GM23338 (cell line): ENCODE measurements at regions not wholly inside any gene's neighbourhood (a gene's known extent, or its start where the extent isn't known, plus 50 kb on each side); places are given as distances from the start of the nearest gene placed in this dataset.
A peak's percentile ranks its signal among the peaks of the same experiment; 100 is the strongest.

Experiments used
- ATAC-seq: fragments of 200-7000 bp; cut with Tn5 transposase; 3 replicates; pipeline ENCODE4 v1.9.1; 2020
- DNase-seq: peaks from one replicate; pipeline ENCODE4 v3.0.0-alpha.2; 2015; ENCODE audit warnings: low spot score
- H2AFZ ChIP-seq: fragments of 200-600 bp; sonication (generic); 2 replicates; pipeline ENCODE4 v1.8.0; 2016; ENCODE audit warnings: antibody characterized with exemption, mild to moderate bottlenecking, moderate library complexity
- H3F3A ChIP-seq: fragments of 200-600 bp; sonication (generic); replicated peaks from 2 replicates; pipeline ENCODE4 v1.8.0; 2017; ENCODE audit warnings: antibody characterized with exemption, mixed run types, low read depth
- H3K27ac ChIP-seq: fragments of 200-600 bp; sonication (generic); 2 replicates; pipeline ENCODE4 v1.6.1; 2016; ENCODE audit warnings: low read depth
- H3K27me3 ChIP-seq: fragments of 200-600 bp; sonication (generic); 2 replicates; pipeline ENCODE4 v1.8.0; 2016; ENCODE audit warnings: mild to moderate bottlenecking, mixed run types, moderate library complexity; ENCODE audit not compliant: insufficient read depth
- H3K36me3 ChIP-seq: fragments of 200-600 bp; sonication (generic); 2 replicates; pipeline ENCODE4 v1.8.0; 2016; ENCODE audit warnings: mild to moderate bottlenecking; ENCODE audit not compliant: insufficient read depth
- H3K4me1 ChIP-seq: fragments of 200-600 bp; sonication (generic); 2 replicates; pipeline ENCODE4 v1.8.0; 2016; ENCODE audit warnings: mild to moderate bottlenecking, moderate library complexity; ENCODE audit not compliant: insufficient read depth
- H3K4me2 ChIP-seq: fragments of 200-600 bp; sonication (generic); 2 replicates; pipeline ENCODE4 v1.7.1; 2017; ENCODE audit warnings: mixed run types
- H3K4me3 ChIP-seq: fragments of 200-600 bp; sonication (generic); 2 replicates; pipeline ENCODE4 v1.6.1; 2016; ENCODE audit warnings: mixed run types
- H3K79me2 ChIP-seq: fragments of 200-600 bp; sonication (generic); replicated peaks from 2 replicates; pipeline ENCODE4 v1.8.0; 2017; ENCODE audit warnings: mild to moderate bottlenecking; ENCODE audit not compliant: insufficient read depth
- H3K9me2 ChIP-seq: fragments of 200-600 bp; sonication (generic); 2 replicates; pipeline ENCODE4 v1.8.0; 2017; ENCODE audit not compliant: insufficient read depth
- H4K20me1 ChIP-seq: fragments of 200-600 bp; sonication (generic); replicated peaks from 2 replicates; pipeline ENCODE4 v1.8.0; 2017; ENCODE audit warnings: mild to moderate bottlenecking; ENCODE audit not compliant: insufficient read depth
- H3K27ac Mint-ChIP-seq: 2 replicates; pipeline ENCODE4 v1.8.0; 2020; ENCODE audit warnings: inconsistent platforms, mild to moderate bottlenecking, moderate library complexity, mixed read lengths
- H3K27me3 Mint-ChIP-seq: 3 replicates; pipeline ENCODE4 v1.8.0; 2022; ENCODE audit warnings: low read depth, mild to moderate bottlenecking, moderate library complexity, mixed read lengths, inconsistent platforms; ENCODE audit not compliant: insufficient read depth, poor library complexity
- H3K36me3 Mint-ChIP-seq: 3 replicates; pipeline ENCODE4 v1.8.0; 2021; ENCODE audit warnings: low read depth, mild to moderate bottlenecking, inconsistent platforms, moderate library complexity, mixed read lengths
- H3K4me1 Mint-ChIP-seq: 3 replicates; pipeline ENCODE4 v1.8.0; 2020; ENCODE audit warnings: mild to moderate bottlenecking, inconsistent platforms, mixed read lengths
- H3K4me3 Mint-ChIP-seq: 3 replicates; pipeline ENCODE4 v1.8.0; 2021; ENCODE audit warnings: moderate library complexity, mild to moderate bottlenecking, inconsistent platforms, mixed read lengths
- H3K9me3 Mint-ChIP-seq: 3 replicates; pipeline ENCODE4 v1.8.0; 2020; ENCODE audit warnings: moderate library complexity, mild to moderate bottlenecking, inconsistent platforms, mixed read lengths
- CREB1 ChIP-seq: fragments of 250-450 bp; sonication (Bioruptor Pico); IDR thresholded peaks from 2 replicates; pipeline ENCODE4 v1.5.0; 2020; ENCODE audit warnings: low read depth, mild to moderate bottlenecking, moderate library complexity
- CTCF ChIP-seq, 2 experiments: fragments of 200-600 bp in 1 of 2; sonication (generic) in 1 of 2; conservative IDR thresholded peaks; 2 replicates each; pipeline versions ENCODE4 v1.5.1 to v1.6.1; 2016 to 2017; ENCODE audit warnings: antibody characterized with exemption in 2 of 2, low read depth in 2 of 2, mild to moderate bottlenecking in 2 of 2, moderate library complexity in 1 of 2
- ETS1 ChIP-seq: IDR thresholded peaks from 2 replicates; pipeline ENCODE4 v1.6.1; 2016; ENCODE audit warnings: antibody characterized with exemption
- EZH2 ChIP-seq: fragments of 200-600 bp; sonication (generic); IDR thresholded peaks from one replicate; pipeline ENCODE4 v1.8.0; 2017; ENCODE audit warnings: antibody characterized with exemption, mild to moderate bottlenecking, low read depth; ENCODE audit not compliant: unreplicated experiment
- EZH2phosphoT487 ChIP-seq: fragments of 200-600 bp; sonication (generic); IDR thresholded peaks from one replicate; pipeline ENCODE4 v1.8.1; 2018; ENCODE audit warnings: antibody characterized with exemption; ENCODE audit not compliant: unreplicated experiment
- JUNB ChIP-seq: IDR thresholded peaks from one replicate; pipeline ENCODE4 v1.6.1; 2016; ENCODE audit warnings: antibody characterized with exemption; ENCODE audit not compliant: unreplicated experiment
- NANOG ChIP-seq: IDR thresholded peaks from 2 replicates; pipeline ENCODE4 v1.6.1; 2016; ENCODE audit warnings: antibody characterized with exemption, borderline replicate concordance
- POLR2AphosphoS5 ChIP-seq: IDR thresholded peaks from 2 replicates; pipeline ENCODE4 v1.6.1; 2016; ENCODE audit warnings: antibody characterized with exemption, low read depth
- REST ChIP-seq: IDR thresholded peaks from one replicate; pipeline ENCODE4 v1.6.1; 2018; ENCODE audit warnings: antibody characterized with exemption; ENCODE audit not compliant: unreplicated experiment
- STAT1 ChIP-seq: IDR thresholded peaks from one replicate; pipeline ENCODE4 v1.6.1; 2016; ENCODE audit warnings: antibody characterized with exemption; ENCODE audit not compliant: unreplicated experiment
- ZNF114 ChIP-seq: fragments of 250-450 bp; sonication (Bioruptor Pico); IDR thresholded peaks from 2 replicates; pipeline ENCODE4 v1.5.0; 2020; ENCODE audit warnings: mild to moderate bottlenecking, moderate library complexity
- ZNF331 ChIP-seq: fragments of 250-450 bp; sonication (Bioruptor Pico); IDR thresholded peaks from 2 replicates; pipeline ENCODE4 v1.5.0; 2020; ENCODE audit warnings: low read depth, mild to moderate bottlenecking, moderate library complexity
- ZNF462 ChIP-seq: fragments of 250-450 bp; sonication (Bioruptor Pico); IDR thresholded peaks from 2 replicates; pipeline ENCODE4 v1.5.0; 2020; ENCODE audit warnings: mild to moderate bottlenecking, moderate library complexity

GRCh38 chr15:77810130-77810571 lies 177.4 kb upstream of the LINGO1 start:
- no peak overlapping the region for H3K4me3 ChIP-seq
- H3K4me1 Mint-ChIP-seq, result peaks cover 19% of the 10 kb centered on the region
- no peak for DNase-seq
- no peak overlapping the region for H3K4me2 ChIP-seq
- no peaks in the 10 kb centered on the region for H4K20me1 ChIP-seq
- no peaks in the 10 kb centered on the region for H3F3A ChIP-seq
- TF ChIP-seq STAT1 (no peak), REST (no peak), CTCF (conservative IDR thresholded peaks at IDR 0.05; ENCODE audit: low read depth in 2 of 2) (no peak), ZNF462 (CRISPR knock-in tag) (no peak), EZH2phosphoT487 (no peak), NANOG (no peak), ZNF114 (CRISPR knock-in tag) (no peak), ZNF331 (CRISPR knock-in tag) (no peak), CREB1 (CRISPR knock-in tag) (no peak), JUNB (no peak), ETS1 (no peak), POLR2AphosphoS5 (no peak), EZH2 (no peak)
- H3K36me3 ChIP-seq, result no peaks in the 10 kb centered on the region
- ATAC-seq, result peak; percentile 41
- no peak overlapping the region for H3K27ac ChIP-seq
- no peaks in the 10 kb centered on the region for H3K79me2 ChIP-seq
- H3K27me3 Mint-ChIP-seq, result peaks cover 11% of the 10 kb centered on the region
- no peaks in the 10 kb centered on the region for H3K9me2 ChIP-seq
- no peak overlapping the region for H3K27ac Mint-ChIP-seq
- H3K27me3 ChIP-seq, result no peaks in the 10 kb centered on the region
- H3K4me3 Mint-ChIP-seq, result no peak overlapping the region
- peaks cover 11% of the 10 kb centered on the region for H3K4me1 ChIP-seq
- H3K9me3 Mint-ChIP-seq, result no peaks in the 10 kb centered on the region
- H3K36me3 Mint-ChIP-seq, result no peaks in the 10 kb centered on the region
- no peak overlapping the region for H2AFZ ChIP-seq
